Skeletal muscle tissue (tissue), 3 donors: ENCODE measurements at regions not wholly inside any gene's neighbourhood (a gene's known extent, or its start where the extent isn't known, plus 50 kb on each side); places are given as distances from the start of the nearest gene placed in this dataset.

Source experiments
- H3K27ac ChIP-seq: one replicate; pipeline ENCODE4 v1.7.0; 2013; ENCODE audit warnings: mild to moderate bottlenecking, low read depth, low read length, inconsistent platforms
- H3K27me3 ChIP-seq, 3 donors: one replicate each; pipeline ENCODE4 v1.7.0; 2013; ENCODE audit warnings: low read length in 3 of 3; ENCODE audit not compliant: control insufficient read depth in 3 of 3, insufficient read depth in 3 of 3
- H3K36me3 ChIP-seq, 3 donors: one replicate each; pipeline ENCODE4 v1.7.0; 2013; ENCODE audit warnings: low read length in 3 of 3; ENCODE audit not compliant: control insufficient read depth in 3 of 3, insufficient read depth in 3 of 3
- H3K4me1 ChIP-seq, 3 donors: one replicate each; pipeline ENCODE4 v1.7.0; 2013; ENCODE audit warnings: low read length in 3 of 3, mild to moderate bottlenecking in 3 of 3; ENCODE audit not compliant: control insufficient read depth in 3 of 3, insufficient read depth in 3 of 3
- H3K4me3 ChIP-seq, 3 donors: one replicate each; pipeline ENCODE4 v1.7.0; 2013; ENCODE audit warnings: low read length in 3 of 3
- H3K9ac ChIP-seq, 3 donors: one replicate each; pipeline ENCODE4 v1.7.0; 2013; ENCODE audit warnings: low read length in 3 of 3, mild to moderate bottlenecking in 3 of 3, moderate library complexity in 2 of 3, low read depth in 1 of 3
- H3K9me3 ChIP-seq, 3 donors: one replicate each; pipeline ENCODE4 v1.7.0; 2013; ENCODE audit warnings: low read length in 3 of 3; ENCODE audit not compliant: control insufficient read depth in 3 of 3
- donor health status: Osteomylitis.

DNA sequence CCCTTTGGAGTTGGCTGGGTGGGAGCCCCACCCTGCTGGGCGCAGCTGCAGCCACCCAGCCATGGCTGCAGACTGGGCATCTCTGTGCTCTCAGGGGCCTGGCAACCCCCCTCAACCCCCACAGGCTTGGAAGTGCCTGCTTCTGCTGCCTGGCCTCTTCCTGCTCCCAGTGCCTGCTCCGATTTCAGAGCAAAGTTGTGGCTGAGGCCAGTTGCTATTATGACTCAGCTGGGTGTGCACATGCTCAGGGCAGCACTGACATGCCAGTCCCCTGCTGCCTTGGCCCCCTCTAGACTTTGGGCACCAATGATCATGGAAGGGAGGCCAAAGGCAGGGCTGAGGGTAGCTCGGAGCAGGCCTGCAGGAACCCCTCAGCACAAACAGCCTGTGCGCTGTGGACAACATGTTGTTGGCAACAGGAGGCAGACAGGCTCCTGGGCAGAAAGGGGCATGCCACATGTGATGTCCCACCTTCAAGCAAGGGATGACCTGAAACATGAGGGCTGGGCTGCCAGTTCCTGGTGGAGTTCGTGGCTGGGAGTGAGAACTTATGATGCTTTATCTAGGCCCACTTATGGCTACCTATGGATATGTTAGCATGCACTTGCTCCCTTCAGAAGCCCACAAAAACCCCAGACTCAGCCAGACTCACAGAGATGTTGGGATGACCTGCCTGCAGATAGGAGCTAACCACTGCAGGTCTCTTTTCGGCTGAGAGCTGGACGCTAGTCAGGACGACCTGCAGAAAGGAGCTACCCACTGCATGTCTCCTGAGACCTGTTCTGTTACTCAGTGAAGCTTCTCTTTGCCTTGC is 96.4 kb upstream of the AMOTL1 start:
- Histone ChIP-seq H3K36me3 (no peaks in the 10 kb centered on the region), H3K27ac (peak overlapping the region; percentile 94), H3K9ac (peak overlapping the region in 1 of 3 donors; percentile 54), H3K4me3 (peak overlapping the region in 1 of 3 donors; percentile 22), H3K9me3 (peaks cover 0 to 3% (median 0%) of the 10 kb centered on the region in 3 donors), H3K4me1 (peaks cover 25 to 56% (median 55%) of the 10 kb centered on the region in 3 donors), H3K27me3 (no peaks in the 10 kb centered on the region)

DNA sequence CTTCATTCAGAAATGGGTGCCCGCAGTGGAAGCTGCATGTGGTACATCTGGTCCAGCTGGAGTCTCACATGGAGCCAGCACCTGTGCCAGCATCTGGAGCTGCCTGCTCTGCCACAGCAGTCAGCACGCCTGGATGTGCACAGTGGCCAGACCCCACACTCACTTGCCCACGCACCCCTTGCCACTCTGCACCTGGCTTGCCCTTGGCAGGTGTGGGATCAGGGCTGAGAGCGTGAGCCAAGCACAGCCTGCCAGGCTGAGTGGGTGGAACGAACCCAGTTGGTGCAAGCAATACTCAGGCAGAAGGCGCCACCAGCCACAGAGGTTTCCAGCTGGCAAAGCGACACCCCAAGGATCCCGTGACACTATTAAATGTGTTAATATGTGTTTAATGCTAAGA is 95.5 kb upstream of the AMOTL1 start:
- H3K36me3 ChIP-seq: no peaks in the 10 kb centered on the region
- no peaks in the 10 kb centered on the region for H3K27me3 ChIP-seq
- peak overlapping the region in 1 of 3 donors; percentile 40 for H3K9ac ChIP-seq
- H3K9me3 ChIP-seq: peaks cover 0 to 3% (median 0%) of the 10 kb centered on the region in 3 donors
- H3K4me3 ChIP-seq: peak overlapping the region in 1 of 3 donors; percentile 35
- H3K27ac ChIP-seq: peak overlapping the region; percentile 94
- peaks cover 25 to 64% (median 62%) of the 10 kb centered on the region in 3 donors for H3K4me1 ChIP-seq

- H3K9me3 ChIP-seq: peaks cover 0 to 3% (median 0%) of the 10 kb centered on the region in 3 donors
- H3K4me3 ChIP-seq: peak overlapping the region in 1 of 3 donors; percentile 14
- peak overlapping the region; percentile 27 to 68 (median 34) for H3K9ac ChIP-seq
- H3K36me3 ChIP-seq: no peaks in the 10 kb centered on the region
- H3K27me3 ChIP-seq: no peaks in the 10 kb centered on the region
- H3K4me1 ChIP-seq: peaks cover 25 to 67% (median 65%) of the 10 kb centered on the region in 3 donors
- peak overlapping the region; percentile 94 for H3K27ac ChIP-seq
These were observed 94.8 kb upstream of the AMOTL1 start for GRCh38 chr11:94673386-94673785.

DNA sequence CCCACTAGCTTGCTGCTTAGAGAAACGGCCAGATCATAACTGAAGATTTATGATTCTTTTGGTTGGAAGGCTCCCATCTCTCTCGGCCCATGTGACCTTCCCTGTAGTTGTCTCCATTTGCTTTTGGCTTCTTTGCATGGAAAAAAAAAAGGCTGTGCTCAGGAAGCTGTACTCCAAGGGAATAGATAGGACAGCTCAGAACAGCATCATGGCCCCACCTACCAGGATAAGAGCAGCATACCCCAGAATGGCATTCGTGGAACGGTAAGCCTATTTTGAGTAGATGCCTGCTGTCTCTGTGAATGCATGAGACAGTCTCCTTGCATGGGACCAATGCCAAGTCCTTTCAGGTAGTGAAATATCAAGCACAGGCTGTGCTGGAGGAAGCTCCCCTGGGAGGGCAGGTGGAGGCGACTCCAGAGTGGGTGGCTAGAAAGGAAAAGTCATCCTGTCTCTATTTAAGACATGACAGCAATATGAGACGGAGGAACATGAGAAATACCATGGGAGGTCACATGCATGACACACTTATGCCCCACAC is 94.1 kb upstream of the AMOTL1 start:
- Histone ChIP-seq H3K36me3 (no peaks in the 10 kb centered on the region), H3K4me3 (no peak overlapping the region), H3K27me3 (no peaks in the 10 kb centered on the region), H3K9me3 (peaks cover 0 to 3% (median 0%) of the 10 kb centered on the region in 3 donors), H3K9ac (peak overlapping the region; percentile 23 to 68 (median 27)), H3K27ac (peak overlapping the region; percentile 94), H3K4me1 (peaks cover 25 to 67% (median 65%) of the 10 kb centered on the region in 3 donors)

GRCh38 chr11:94675239-94675638 is 92.9 kb upstream of the AMOTL1 start:
- Histone ChIP-seq H3K9me3 (peaks cover 0 to 3% (median 0%) of the 10 kb centered on the region in 3 donors), H3K27me3 (no peaks in the 10 kb centered on the region), H3K9ac (no peak overlapping the region), H3K36me3 (no peaks in the 10 kb centered on the region), H3K4me3 (no peak overlapping the region), H3K4me1 (peaks cover 25 to 67% (median 65%) of the 10 kb centered on the region in 3 donors), H3K27ac (peak overlapping the region; percentile 94)

- Histone ChIP-seq H3K27me3 (no peaks in the 10 kb centered on the region), H3K4me1 (peaks cover 25 to 67% (median 65%) of the 10 kb centered on the region in 3 donors), H3K36me3 (no peaks in the 10 kb centered on the region), H3K9ac (no peak overlapping the region), H3K9me3 (peaks cover 0 to 3% (median 0%) of the 10 kb centered on the region in 3 donors), H3K4me3 (no peak overlapping the region), H3K27ac (peak overlapping the region; percentile 94)
These were observed 92.3 kb upstream of the AMOTL1 start for GRCh38 chr11:94675813-94676212.

GRCh38 chr11:94676814-94677213 is 91.3 kb upstream of the AMOTL1 start:
- Histone ChIP-seq H3K4me3 (no peak overlapping the region), H3K9me3 (peaks cover 0 to 3% (median 0%) of the 10 kb centered on the region in 3 donors), H3K27me3 (no peaks in the 10 kb centered on the region), H3K27ac (no peak overlapping the region), H3K9ac (no peak overlapping the region), H3K36me3 (no peaks in the 10 kb centered on the region), H3K4me1 (peaks cover 25 to 59% (median 59%) of the 10 kb centered on the region in 3 donors)

DNA sequence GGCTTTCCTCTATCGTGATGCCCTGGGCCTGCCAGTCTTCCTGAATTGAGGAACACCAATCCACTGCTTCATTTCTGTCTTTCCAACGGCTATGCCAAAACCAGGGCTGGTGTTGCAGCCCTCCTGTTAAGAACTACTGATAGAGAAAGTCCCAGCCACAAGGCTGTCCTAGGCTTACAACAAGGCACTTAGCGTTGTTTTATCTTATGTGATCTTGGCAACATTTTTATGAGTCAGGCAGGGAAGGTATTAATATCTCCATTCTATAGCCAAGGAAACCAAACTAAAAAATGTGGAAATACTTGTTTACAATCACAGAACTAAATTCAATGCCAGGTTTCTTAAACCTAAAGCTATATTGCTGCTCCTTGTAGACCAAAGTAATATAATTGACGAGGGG is 89.9 kb upstream of the AMOTL1 start:
- Histone ChIP-seq H3K27me3 (no peaks in the 10 kb centered on the region), H3K4me1 (peaks cover 21 to 45% (median 45%) of the 10 kb centered on the region in 3 donors), H3K9me3 (no peaks in the 10 kb centered on the region), H3K27ac (no peak overlapping the region), H3K4me3 (no peak overlapping the region), H3K36me3 (no peaks in the 10 kb centered on the region), H3K9ac (no peak overlapping the region)

DNA sequence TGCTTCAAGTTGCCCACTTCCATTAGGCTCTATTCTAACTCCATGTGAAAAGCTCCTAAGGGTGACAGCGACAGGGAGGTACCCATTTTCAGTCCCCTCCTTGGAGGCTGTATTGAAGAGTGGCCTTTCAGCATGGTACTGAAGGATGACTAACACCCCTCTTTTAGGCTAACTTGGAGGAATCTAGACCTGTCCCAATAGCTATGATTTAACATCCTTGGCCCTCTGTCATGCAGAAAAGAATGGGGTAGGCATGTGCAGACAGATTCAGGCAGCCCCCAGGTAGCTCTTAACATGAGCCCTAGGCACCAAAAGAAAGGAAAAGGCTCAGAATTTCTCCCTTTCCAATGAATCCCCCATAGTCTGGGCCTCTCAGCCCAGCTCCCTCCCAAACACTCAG is 89.3 kb upstream of the AMOTL1 start:
- Histone ChIP-seq H3K36me3 (no peaks in the 10 kb centered on the region), H3K9ac (no peak overlapping the region), H3K27me3 (no peaks in the 10 kb centered on the region), H3K27ac (no peak overlapping the region), H3K9me3 (no peaks in the 10 kb centered on the region), H3K4me3 (no peak overlapping the region), H3K4me1 (peaks cover 15 to 39% (median 38%) of the 10 kb centered on the region in 3 donors)

- H3K9ac ChIP-seq: no peak overlapping the region
- no peaks in the 10 kb centered on the region for H3K27me3 ChIP-seq
- H3K4me3 ChIP-seq: no peak overlapping the region
- H3K9me3 ChIP-seq: no peaks in the 10 kb centered on the region
- peaks cover 2 to 23% (median 23%) of the 10 kb centered on the region in 3 donors for H3K4me1 ChIP-seq
- H3K36me3 ChIP-seq: no peaks in the 10 kb centered on the region
- no peak overlapping the region for H3K27ac ChIP-seq
These were observed 87.7 kb upstream of the AMOTL1 start for GRCh38 chr11:94680426-94680825.
